B cell (primary cell): ENCODE measurements at regions not wholly inside any gene's neighbourhood (a gene's known extent, or its start where the extent isn't known, plus 50 kb on each side); places are given as distances from the start of the nearest gene placed in this dataset.

Experiments used
- ATAC-seq: fragments of 200-7000 bp; cut with Tn5 transposase; one replicate; pipeline ENCODE4 v1.10.0; 2021; ENCODE audit warnings: low read depth, mild to moderate bottlenecking, moderate number of reproducible peaks, moderate library complexity
- CTCF ChIA-PET: fragments of 350-600 bp; sonication (Branson Sonifier 250); formaldehyde crosslinking; loops from one replicate; lab custom pipeline; 2021; ENCODE audit warnings: antibody characterized with exemption, inconsistent platforms; lab: Charles Lee
- POLR2A ChIA-PET: fragments of 350-600 bp; sonication (Branson Sonifier 250); formaldehyde crosslinking; loops from one replicate; lab custom pipeline; 2021; ENCODE audit warnings: antibody characterized with exemption; lab: Charles Lee
- DNase-seq: peaks from one replicate; pipeline ENCODE4 v3.0.0; 2013
- H2AFZ ChIP-seq: 2 replicates; pipeline ENCODE4 v1.6.1; 2012; ENCODE audit warnings: mild to moderate bottlenecking, low read depth, low read length; ENCODE audit not compliant: insufficient read depth, poor library complexity, severe bottlenecking
- H3K27ac ChIP-seq, 2 donors: 1 replicate in 1 of 2; 2 replicates in 1 of 2; pipeline ENCODE4 v1.5.1; 2012 to 2013; ENCODE audit warnings: low read length in 2 of 2, mild to moderate bottlenecking in 2 of 2, moderate library complexity in 1 of 2
- H3K27me3 ChIP-seq, 4 experiments: fragments of 200-600 bp in 1 of 4; sonication (generic) in 1 of 4; replicated peaks in 1 of 4; 1 replicate in 2 of 4; 2 replicates in 2 of 4; pipeline versions ENCODE4 v1.6.1 to v1.7.0; 2013 to 2016; ENCODE audit warnings: low read length in 3 of 4, mild to moderate bottlenecking in 2 of 4, mixed read lengths in 1 of 4, moderate library complexity in 1 of 4; ENCODE audit not compliant: insufficient read depth in 4 of 4, control insufficient read depth in 3 of 4; ENCODE audit errors: control extremely low read depth in 1 of 4
- H3K36me3 ChIP-seq, 2 experiments: replicated peaks in 1 of 2; 1 replicate in 1 of 2; 2 replicates in 1 of 2; pipeline versions ENCODE4 v1.6.1 to v1.7.1; 2013; ENCODE audit warnings: low read length in 1 of 2; ENCODE audit not compliant: insufficient read depth in 2 of 2, control insufficient read depth in 1 of 2; ENCODE audit errors: control extremely low read depth in 1 of 2, extremely low read depth in 1 of 2
- H3K4me1 ChIP-seq, 2 donors: fragments of 200-600 bp in 1 of 2; sonication (generic) in 1 of 2; 1 replicate in 1 of 2; 2 replicates in 1 of 2; pipeline versions ENCODE4 v1.5.1 to v1.6.1; 2013 to 2017; ENCODE audit warnings: low read length in 2 of 2; ENCODE audit not compliant: control insufficient read depth in 2 of 2, insufficient read depth in 2 of 2
- H3K4me2 ChIP-seq: replicated peaks from 2 replicates; pipeline ENCODE3; 2012; ENCODE audit warnings: mild to moderate bottlenecking, low read depth, low read length; ENCODE audit not compliant: poor library complexity, severe bottlenecking
- H3K4me3 ChIP-seq, 5 experiments: fragments of 200-600 bp in 1 of 5; sonication (generic) in 1 of 5; 1 replicate in 3 of 5; 2 replicates in 2 of 5; pipeline versions ENCODE4 v1.5.1 to v1.7.0; 2011 to 2016; ENCODE audit warnings: low read length in 4 of 5, mild to moderate bottlenecking in 4 of 5, low read depth in 2 of 5, control low read depth in 1 of 5, moderate library complexity in 1 of 5; ENCODE audit not compliant: insufficient read depth in 1 of 5; ENCODE audit errors: control extremely low read depth in 1 of 5, extremely low read depth in 1 of 5
- H3K79me2 ChIP-seq: fragments of 200-600 bp; sonication (generic); one replicate; pipeline ENCODE4 v1.6.0; 2016; ENCODE audit warnings: low read length; ENCODE audit not compliant: control insufficient read depth, insufficient read depth
- H3K9ac ChIP-seq: fragments of 200-600 bp; sonication (generic); 2 replicates; pipeline ENCODE4 v1.6.1; 2017; ENCODE audit warnings: mild to moderate bottlenecking, low read length, moderate library complexity
- H3K9me3 ChIP-seq, 3 donors: one replicate each; pipeline versions ENCODE4 v1.6.1 to v1.7.1; 2013; ENCODE audit warnings: low read length in 2 of 3; ENCODE audit not compliant: control insufficient read depth in 2 of 3, insufficient read depth in 1 of 3; ENCODE audit errors: control extremely low read depth in 1 of 3
- H4K20me1 ChIP-seq: 2 replicates; pipeline ENCODE4 v1.6.0; 2012; ENCODE audit warnings: mild to moderate bottlenecking, low read length; ENCODE audit not compliant: insufficient read depth, control insufficient read depth, poor library complexity, severe bottlenecking
- H3K27ac Mint-ChIP-seq: one replicate; pipeline ENCODE4 v1.8.0; 2021; ENCODE audit warnings: mixed read lengths
- H3K27me3 Mint-ChIP-seq: one replicate; pipeline ENCODE4 v1.8.0; 2021; ENCODE audit warnings: mixed read lengths
- H3K4me1 Mint-ChIP-seq: one replicate; pipeline ENCODE4 v1.8.0; 2021; ENCODE audit warnings: mixed read lengths
- H3K4me3 Mint-ChIP-seq: one replicate; pipeline ENCODE4 v1.8.0; 2021; ENCODE audit warnings: mixed read lengths
- H3K9me3 Mint-ChIP-seq: one replicate; pipeline ENCODE4 v1.8.0; 2022; ENCODE audit warnings: mixed read lengths; ENCODE audit not compliant: insufficient read depth
- EZH2 ChIP-seq: IDR thresholded peaks from 2 replicates; pipeline ENCODE4 v1.6.1; 2012; ENCODE audit warnings: borderline replicate concordance, low read depth, mild to moderate bottlenecking, moderate library complexity, low read length; ENCODE audit not compliant: insufficient read depth, poor library complexity, severe bottlenecking
- WGBS: methylation state at CpG from one replicate; pipeline ENCODE4 v1.1.5; 2013; ENCODE audit warnings: missing lambda C conversion rate; ENCODE audit not compliant: insufficient coverage; 5-methylcytosine and 5-hydroxymethylcytosine counted together
- intact Hi-C: fragments of 100-400 bp; cut with micrococcal nuclease; formaldehyde crosslinking; loops from one replicate; pipeline ENCODE4 v1.10.0; 2022
- TF ChIP-seq, protein P1 (sequence below): fragments of 200-600 bp; IDR thresholded peaks from one replicate; pipeline ENCODE4 v1.8.0; 2022; ENCODE audit warnings: antibody characterized with exemption, mild to moderate bottlenecking

- Histone ChIP-seq H3K4me2 (no peak overlapping the region), H3K4me3 (no peak overlapping the region), H3K27ac (no peak overlapping the region), H3K9me3 (peaks cover 0 to 4% (median 0%) of the 10 kb centered on the region in 3 donors), H3K9ac (no peak overlapping the region), H3K4me1 (no peaks in the 10 kb centered on the region), H3K79me2 (no peaks in the 10 kb centered on the region), H2AFZ (no peak overlapping the region), H3K36me3 (no peaks in the 10 kb centered on the region), H4K20me1 (no peaks in the 10 kb centered on the region), H3K27me3 (no peaks in the 10 kb centered on the region)
- DNase-seq (no peak), ATAC-seq (no peak)
- 80% methylated on average over 2 of the region's 6 CpGs for WGBS
- H3K9me3 Mint-ChIP-seq = no peaks in the 10 kb centered on the region
- H3K4me1 Mint-ChIP-seq = no peaks in the 10 kb centered on the region
- intact Hi-C loops = no loop called here
- H3K27me3 Mint-ChIP-seq = no peaks in the 10 kb centered on the region
- ChIA-PET POLR2A (no interaction called here), CTCF (no interaction called here)
- H3K4me3 Mint-ChIP-seq = no peak overlapping the region
- no peak for TF ChIP-seq EZH2
- TF ChIP-seq, protein P1, sequence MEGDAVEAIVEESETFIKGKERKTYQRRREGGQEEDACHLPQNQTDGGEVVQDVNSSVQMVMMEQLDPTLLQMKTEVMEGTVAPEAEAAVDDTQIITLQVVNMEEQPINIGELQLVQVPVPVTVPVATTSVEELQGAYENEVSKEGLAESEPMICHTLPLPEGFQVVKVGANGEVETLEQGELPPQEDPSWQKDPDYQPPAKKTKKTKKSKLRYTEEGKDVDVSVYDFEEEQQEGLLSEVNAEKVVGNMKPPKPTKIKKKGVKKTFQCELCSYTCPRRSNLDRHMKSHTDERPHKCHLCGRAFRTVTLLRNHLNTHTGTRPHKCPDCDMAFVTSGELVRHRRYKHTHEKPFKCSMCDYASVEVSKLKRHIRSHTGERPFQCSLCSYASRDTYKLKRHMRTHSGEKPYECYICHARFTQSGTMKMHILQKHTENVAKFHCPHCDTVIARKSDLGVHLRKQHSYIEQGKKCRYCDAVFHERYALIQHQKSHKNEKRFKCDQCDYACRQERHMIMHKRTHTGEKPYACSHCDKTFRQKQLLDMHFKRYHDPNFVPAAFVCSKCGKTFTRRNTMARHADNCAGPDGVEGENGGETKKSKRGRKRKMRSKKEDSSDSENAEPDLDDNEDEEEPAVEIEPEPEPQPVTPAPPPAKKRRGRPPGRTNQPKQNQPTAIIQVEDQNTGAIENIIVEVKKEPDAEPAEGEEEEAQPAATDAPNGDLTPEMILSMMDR = no peak
- H3K27ac Mint-ChIP-seq = no peak overlapping the region
Measured at GRCh38 chr11:116099541-116099940, 595.3 kb upstream of the CADM1 start.

DNA sequence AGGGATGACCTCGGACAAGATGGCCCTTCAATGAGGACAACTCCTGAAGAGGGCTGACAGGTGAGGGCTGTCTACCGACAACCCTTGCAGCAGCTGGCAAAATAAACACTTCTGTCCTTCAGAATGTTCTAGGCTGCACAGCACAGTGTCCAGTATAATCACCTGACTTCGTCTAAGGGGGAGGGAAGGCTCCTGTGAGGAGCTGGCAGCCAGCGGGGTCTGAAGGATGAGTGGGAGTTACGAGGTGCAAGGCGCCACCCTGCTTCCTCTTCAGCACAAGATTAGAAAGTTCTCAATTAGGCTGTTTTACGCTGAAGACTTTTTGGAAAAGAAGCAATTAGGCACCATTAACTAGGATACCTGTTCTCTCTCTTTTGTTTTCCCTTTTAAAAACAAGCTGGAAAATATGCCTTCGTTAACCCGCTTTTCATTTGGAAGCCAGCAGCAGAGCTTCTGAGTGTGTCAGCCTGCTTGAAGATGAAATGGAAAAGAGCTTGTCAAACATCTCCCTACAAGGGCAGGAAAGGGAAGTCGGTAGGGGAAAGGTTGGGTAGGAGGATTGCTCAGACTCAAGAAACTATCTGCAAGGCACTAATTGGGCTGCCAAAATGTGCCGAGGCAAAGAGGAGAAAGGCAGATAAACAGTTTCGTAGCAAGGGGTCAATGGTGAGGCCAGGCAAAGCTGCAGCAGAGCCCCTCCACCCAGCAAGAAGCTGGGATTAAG lies 592.2 kb upstream of the CADM1 start:
- Mint-ChIP-seq H3K9me3 (no peaks in the 10 kb centered on the region), H3K27ac (no peak overlapping the region), H3K4me3 (no peak overlapping the region), H3K4me1 (no peaks in the 10 kb centered on the region), H3K27me3 (no peaks in the 10 kb centered on the region)
- intact Hi-C loops = no loop called here
- H2AFZ ChIP-seq = no peak overlapping the region
- no peak overlapping the region for H3K27ac ChIP-seq
- no peaks in the 10 kb centered on the region for H3K36me3 ChIP-seq
- ChIA-PET CTCF (interaction anchor here (1.5 kb wide), 1 partner anchor 12 kb away, joined by 3 read pairs; no protein-coding TSS in a partner anchor), POLR2A (no interaction called here)
- 58% methylated on average over 10 of the region's 12 CpGs for WGBS
- TF ChIP-seq, protein P1 = no peak
- TF ChIP-seq EZH2 = no peak
- ATAC-seq = no peak
- no peak overlapping the region for H3K4me3 ChIP-seq
- H3K9me3 ChIP-seq = peaks cover 0 to 4% (median 0%) of the 10 kb centered on the region in 3 donors
- H4K20me1 ChIP-seq = no peaks in the 10 kb centered on the region
- no peak for DNase-seq
- H3K9ac ChIP-seq = no peak overlapping the region
- no peaks in the 10 kb centered on the region for H3K79me2 ChIP-seq
- H3K4me2 ChIP-seq = no peak overlapping the region
- H3K4me1 ChIP-seq = no peaks in the 10 kb centered on the region
- peaks cover 0 to 3% (median 0%) of the 10 kb centered on the region in 4 experiments for H3K27me3 ChIP-seq
